ENCODE measurements at regions not wholly inside any gene's neighbourhood (a gene's known extent, or its start where the extent isn't known, plus 50 kb on each side); places are given as distances from the start of the nearest gene placed in this dataset.

DNA sequence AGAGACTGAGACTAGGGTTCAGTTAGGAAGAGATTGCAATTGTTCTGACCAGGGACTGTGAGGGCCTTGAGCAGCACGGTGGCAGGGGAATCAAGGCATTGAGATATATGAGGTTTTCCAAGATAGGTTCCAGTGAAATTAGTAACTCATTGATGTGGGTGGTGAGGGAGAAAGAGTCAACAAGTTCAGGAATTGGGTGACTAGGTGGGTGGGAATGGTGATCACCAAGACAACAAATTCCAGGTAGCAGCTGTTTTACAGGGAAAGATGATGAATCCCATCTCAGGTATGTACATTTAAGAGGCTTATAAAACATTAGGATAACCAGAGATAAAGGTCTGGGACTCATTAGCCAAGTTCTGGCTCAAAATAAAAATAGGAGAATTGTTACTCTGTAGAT, 251.5 kb upstream of the MGAT5 start:
- Histone ChIP-seq H4K20me1 (ENCODE audit: insufficient read depth) (no peaks in the 10 kb centered on the region), H3K36me3 (replicated peaks in 1 of 2; ENCODE audit: control insufficient read depth in 1 of 2, insufficient read depth in 2 of 2, low read length in 1 of 2) (no peaks in the 10 kb centered on the region), H3F3A (replicated peaks; ENCODE audit: insufficient read depth) (no peaks in the 10 kb centered on the region), H3K9me2 (no peaks in the 10 kb centered on the region), H2AFZ (ENCODE audit: low read depth) (no peak overlapping the region), H3K79me2 (ENCODE audit: insufficient read depth) (no peaks in the 10 kb centered on the region), H3K27me3 (ENCODE audit: insufficient read depth) (no peaks in the 10 kb centered on the region), H3K9ac (no peak overlapping the region), H3K4me3 (ENCODE audit: low read depth in 2 of 2, low read length in 1 of 2) (no peak overlapping the region), H3K4me2 (no peak overlapping the region), H3K9me3 (no peaks in the 10 kb centered on the region), H3K27ac (ENCODE audit: low read depth in 2 of 2, low read length in 1 of 2) (no peak overlapping the region), H3K4me1 (ENCODE audit: control insufficient read depth in 1 of 2, insufficient read depth in 2 of 2, low read depth in 1 of 2, low read length in 1 of 2) (no peaks in the 10 kb centered on the region)
- DNase-seq: no peak
- CTCF ChIA-PET: interaction anchor here (1.0 kb wide), 1 partner anchor 77 kb away, joined by 3 read pairs; no protein-coding TSS in a partner anchor
- WGBS (ENCODE audit: low lambda C conversion rate): 45% methylated on average over 1 of the region's 1 CpG
- TF ChIP-seq, protein P1, sequence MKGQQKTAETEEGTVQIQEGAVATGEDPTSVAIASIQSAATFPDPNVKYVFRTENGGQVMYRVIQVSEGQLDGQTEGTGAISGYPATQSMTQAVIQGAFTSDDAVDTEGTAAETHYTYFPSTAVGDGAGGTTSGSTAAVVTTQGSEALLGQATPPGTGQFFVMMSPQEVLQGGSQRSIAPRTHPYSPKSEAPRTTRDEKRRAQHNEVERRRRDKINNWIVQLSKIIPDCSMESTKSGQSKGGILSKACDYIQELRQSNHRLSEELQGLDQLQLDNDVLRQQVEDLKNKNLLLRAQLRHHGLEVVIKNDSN (IDR thresholded peaks at IDR 0.05; ENCODE audit: borderline replicate concordance, low read depth): no peak
- TF ChIP-seq GATA2 (CRISPR knock-in tag; IDR thresholded peaks at IDR 0.05) (no peak), FOSL2 (IDR thresholded peaks at IDR 0.05; ENCODE audit: borderline replicate concordance, low read depth) (no peak), TEAD4 (IDR thresholded peaks at IDR 0.05; ENCODE audit: borderline replicate concordance, insufficient read depth) (no peak)
- POLR2A ChIA-PET: no interaction called here

- H3F3A ChIP-seq (replicated peaks; ENCODE audit: insufficient read depth): no peaks in the 10 kb centered on the region
- no peaks in the 10 kb centered on the region for H3K27me3 ChIP-seq (ENCODE audit: insufficient read depth)
- H3K4me3 ChIP-seq (ENCODE audit: low read depth in 2 of 2, low read length in 1 of 2): no peak overlapping the region
- H2AFZ ChIP-seq (ENCODE audit: low read depth): no peak overlapping the region
- H3K4me2 ChIP-seq: no peak overlapping the region
- CTCF ChIA-PET: no interaction called here
- no peaks in the 10 kb centered on the region for H3K4me1 ChIP-seq (ENCODE audit: control insufficient read depth in 1 of 2, insufficient read depth in 2 of 2, low read depth in 1 of 2, low read length in 1 of 2)
- H3K36me3 ChIP-seq (replicated peaks in 1 of 2; ENCODE audit: control insufficient read depth in 1 of 2, insufficient read depth in 2 of 2, low read length in 1 of 2): no peaks in the 10 kb centered on the region
- no peaks in the 10 kb centered on the region for H3K9me2 ChIP-seq
- no peak for DNase-seq
- no peak overlapping the region for H3K9ac ChIP-seq
- H3K27ac ChIP-seq (ENCODE audit: low read depth in 2 of 2, low read length in 1 of 2): no peak overlapping the region
- no peaks in the 10 kb centered on the region for H4K20me1 ChIP-seq (ENCODE audit: insufficient read depth)
- TF ChIP-seq NFIC (IDR thresholded peaks at IDR 0.05; ENCODE audit: borderline replicate concordance) (no peak), MXI1 (IDR thresholded peaks at IDR 0.05; ENCODE audit: low read depth, low read length) (no peak), YY1 (IDR thresholded peaks at IDR 0.05; ENCODE audit: low read depth) (no peak), RCOR1 (IDR thresholded peaks at IDR 0.05; ENCODE audit: low read length) (no peak), GABPA (IDR thresholded peaks at IDR 0.05; ENCODE audit: low read depth) (no peak), RXRA (IDR thresholded peaks at IDR 0.05; ENCODE audit: borderline replicate concordance, low read depth) (no peak), TCF12 (IDR thresholded peaks at IDR 0.05) (no peak), RFX5 (IDR thresholded peaks at IDR 0.05; ENCODE audit: low read length) (no peak), POLR2AphosphoS5 (IDR thresholded peaks at IDR 0.05; ENCODE audit: low read depth, low read length) (no peak), NRF1 (IDR thresholded peaks at IDR 0.05; ENCODE audit: low read depth, low read length) (no peak), TAF1 (IDR thresholded peaks at IDR 0.05; ENCODE audit: borderline replicate concordance, low read depth, low read length) (no peak), ELF1 (IDR thresholded peaks at IDR 0.05) (no peak), EP300 (IDR thresholded peaks at IDR 0.05; ENCODE audit: borderline replicate concordance in 1 of 2, low read depth in 1 of 2, low read length in 1 of 2) (no peak), TEAD4 (IDR thresholded peaks at IDR 0.05; ENCODE audit: borderline replicate concordance, insufficient read depth) (no peak), USF2 (IDR thresholded peaks at IDR 0.05; ENCODE audit: borderline replicate concordance, low read depth, low read length) (no peak)
- TF ChIP-seq, protein P2, sequence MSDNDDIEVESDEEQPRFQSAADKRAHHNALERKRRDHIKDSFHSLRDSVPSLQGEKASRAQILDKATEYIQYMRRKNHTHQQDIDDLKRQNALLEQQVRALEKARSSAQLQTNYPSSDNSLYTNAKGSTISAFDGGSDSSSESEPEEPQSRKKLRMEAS (IDR thresholded peaks at IDR 0.05; ENCODE audit: low read depth): no peak
- TF ChIP-seq, protein P1 (IDR thresholded peaks at IDR 0.05; ENCODE audit: borderline replicate concordance, low read depth): no peak
- POLR2A ChIA-PET: no interaction called here
- H3K79me2 ChIP-seq (ENCODE audit: insufficient read depth): no peaks in the 10 kb centered on the region
- WGBS (ENCODE audit: low lambda C conversion rate): 0% methylated on average over 1 of the region's 1 CpG
- no peaks in the 10 kb centered on the region for H3K9me3 ChIP-seq
These were observed 251.0 kb upstream of the MGAT5 start for GRCh38 chr2:134002921-134003320.
